OCI-LY1 (cell line): ENCODE measurements at regions not wholly inside any gene's neighbourhood (a gene's known extent, or its start where the extent isn't known, plus 50 kb on each side); places are given as distances from the start of the nearest gene placed in this dataset.
"Not testable (repeated sequence)": the region's sequence is repeated elsewhere in the genome, so short reads cannot be mapped to it uniquely, and the experiment has no call there.

Experiments used
- H2AFZ ChIP-seq: fragments of 200-600 bp; sonication (generic), shearing (Covaris generic); 2 replicates; pipeline ENCODE4 v1.6.0; 2014; ENCODE audit warnings: antibody characterized with exemption, mild to moderate bottlenecking, low read length
- H3F3A ChIP-seq: fragments of 200-600 bp; sonication (generic), shearing (Covaris generic); 2 replicates; pipeline ENCODE4 v1.6.0; 2014; ENCODE audit warnings: mild to moderate bottlenecking, antibody characterized with exemption, low read length, moderate library complexity; ENCODE audit not compliant: insufficient read depth
- H3K27ac ChIP-seq: fragments of 200-600 bp; sonication (generic); 2 replicates; pipeline ENCODE4 v1.5.1; 2014; ENCODE audit warnings: low read length, mixed run types, mild to moderate bottlenecking, low read depth; ENCODE audit not compliant: poor library complexity, severe bottlenecking
- H3K27me3 ChIP-seq: fragments of 200-600 bp; sonication (generic); 2 replicates; pipeline ENCODE4 v1.6.0; 2014; ENCODE audit warnings: antibody characterized with exemption, mild to moderate bottlenecking, low read length, moderate library complexity; ENCODE audit not compliant: insufficient read depth
- H3K36me3 ChIP-seq: fragments of 200-600 bp; sonication (generic); 2 replicates; pipeline ENCODE4 v1.6.1; 2014; ENCODE audit warnings: mild to moderate bottlenecking, antibody characterized with exemption, low read length, moderate library complexity, mixed read lengths; ENCODE audit not compliant: insufficient read depth
- H3K4me1 ChIP-seq: fragments of 200-600 bp; sonication (generic); 2 replicates; pipeline ENCODE4 v1.5.1; 2014; ENCODE audit warnings: mild to moderate bottlenecking, low read length, moderate library complexity; ENCODE audit not compliant: insufficient read depth, severe bottlenecking
- H3K4me2 ChIP-seq: fragments of 200-600 bp; sonication (generic), shearing (Covaris generic); 2 replicates; pipeline ENCODE4 v1.6.1; 2014; ENCODE audit warnings: low read length
- H3K4me3 ChIP-seq: fragments of 200-600 bp; sonication (generic); 2 replicates; pipeline ENCODE4 v1.5.1; 2014; ENCODE audit warnings: low read length, low read depth, mild to moderate bottlenecking, mixed read lengths; ENCODE audit not compliant: poor library complexity, severe bottlenecking
- H3K79me2 ChIP-seq: fragments of 200-600 bp; shearing (Covaris generic); 2 replicates; pipeline ENCODE4 v1.6.1; 2016; ENCODE audit warnings: mixed run types, low read length, mixed read lengths; ENCODE audit not compliant: insufficient read depth
- H3K9ac ChIP-seq: fragments of 200-600 bp; sonication (generic), shearing (Covaris generic); 2 replicates; pipeline ENCODE4 v1.6.1; 2014; ENCODE audit warnings: mild to moderate bottlenecking, low read length, mixed read lengths
- H3K9me2 ChIP-seq: fragments of 200-600 bp; sonication (generic), shearing (Covaris generic); 2 replicates; pipeline ENCODE4 v1.6.1; 2014; ENCODE audit warnings: low read depth, mild to moderate bottlenecking, low read length, mixed read lengths
- H3K9me3 ChIP-seq: fragments of 200-600 bp; shearing (Covaris generic); 2 replicates; pipeline ENCODE4 v1.6.1; 2014; ENCODE audit warnings: low read length, mixed read lengths
- H4K20me1 ChIP-seq: fragments of 200-600 bp; sonication (generic), shearing (Covaris generic); 2 replicates; pipeline ENCODE4 v1.6.0; 2016; ENCODE audit warnings: mild to moderate bottlenecking, low read length; ENCODE audit not compliant: insufficient read depth

- H4K20me1 ChIP-seq, H3K9me3 ChIP-seq: not testable (repeated sequence)
Measured at GRCh38 chr9:39632071-39632470, 276.6 kb downstream of the SPATA31A1 start.

GRCh38 chr9:39649029-39649428, 293.6 kb downstream of the SPATA31A1 start:
- H3F3A ChIP-seq, H3K27ac ChIP-seq, H3K4me2 ChIP-seq, H3K9me3 ChIP-seq, H2AFZ ChIP-seq, H3K9me2 ChIP-seq, H3K4me3 ChIP-seq, H3K4me1 ChIP-seq, H3K36me3 ChIP-seq, H3K79me2 ChIP-seq, H4K20me1 ChIP-seq, H3K27me3 ChIP-seq, H3K9ac ChIP-seq: not testable (repeated sequence)

More at GRCh38 chr9:39632071-39632470, 276.6 kb downstream of the SPATA31A1 start:
- not testable (repeated sequence) for H3K4me3 ChIP-seq, H3K27ac ChIP-seq, H3K4me2 ChIP-seq, H3K9ac ChIP-seq, H3K4me1 ChIP-seq, H3K9me2 ChIP-seq, H3K79me2 ChIP-seq, H3F3A ChIP-seq, H2AFZ ChIP-seq, H3K36me3 ChIP-seq, H3K27me3 ChIP-seq

- not testable (repeated sequence) for H3K9me3 ChIP-seq, H3K9me2 ChIP-seq, H3K27ac ChIP-seq, H3K79me2 ChIP-seq, H2AFZ ChIP-seq, H3K4me2 ChIP-seq, H3F3A ChIP-seq, H3K27me3 ChIP-seq, H4K20me1 ChIP-seq, H3K4me1 ChIP-seq, H3K9ac ChIP-seq, H3K4me3 ChIP-seq, H3K36me3 ChIP-seq
Measured at GRCh38 chr9:39656960-39657603, 301.6 kb downstream of the SPATA31A1 start.

GRCh38 chr9:39663020-39663419, 307.6 kb downstream of the SPATA31A1 start:
- not testable (repeated sequence) for H4K20me1 ChIP-seq, H3K9me2 ChIP-seq, H3F3A ChIP-seq, H3K36me3 ChIP-seq, H3K4me2 ChIP-seq, H3K4me1 ChIP-seq, H2AFZ ChIP-seq, H3K9ac ChIP-seq, H3K27ac ChIP-seq, H3K79me2 ChIP-seq, H3K9me3 ChIP-seq, H3K27me3 ChIP-seq, H3K4me3 ChIP-seq

GRCh38 chr9:39663713-39664112, 308.2 kb downstream of the SPATA31A1 start:
- H2AFZ ChIP-seq, H3K4me3 ChIP-seq, H3K79me2 ChIP-seq, H3K9me3 ChIP-seq, H3K4me1 ChIP-seq, H3F3A ChIP-seq, H3K4me2 ChIP-seq, H3K36me3 ChIP-seq, H4K20me1 ChIP-seq, H3K27me3 ChIP-seq, H3K9me2 ChIP-seq, H3K27ac ChIP-seq, H3K9ac ChIP-seq: not testable (repeated sequence)

GRCh38 chr9:39665020-39665419, 309.6 kb downstream of the SPATA31A1 start:
- H3K4me1 ChIP-seq, H3K9me3 ChIP-seq, H3K36me3 ChIP-seq, H3K9me2 ChIP-seq, H3K27me3 ChIP-seq, H3K4me3 ChIP-seq, H2AFZ ChIP-seq, H3F3A ChIP-seq, H4K20me1 ChIP-seq, H3K4me2 ChIP-seq, H3K9ac ChIP-seq, H3K27ac ChIP-seq, H3K79me2 ChIP-seq: not testable (repeated sequence)

GRCh38 chr9:39674437-39675210, 319.2 kb downstream of the SPATA31A1 start:
- H4K20me1 ChIP-seq, H3K27me3 ChIP-seq, H3K36me3 ChIP-seq, H3K4me2 ChIP-seq, H3K9me3 ChIP-seq, H3K27ac ChIP-seq, H3F3A ChIP-seq, H2AFZ ChIP-seq, H3K4me1 ChIP-seq, H3K9me2 ChIP-seq, H3K79me2 ChIP-seq, H3K4me3 ChIP-seq, H3K9ac ChIP-seq: not testable (repeated sequence)
